IPS-18a (cell line): ENCODE measurements at regions not wholly inside any gene's neighbourhood (a gene's known extent, or its start where the extent isn't known, plus 50 kb on each side); places are given as distances from the start of the nearest gene placed in this dataset.
"Not testable (repeated sequence)": the region's sequence is repeated elsewhere in the genome, so short reads cannot be mapped to it uniquely, and the experiment has no call there.

ENCODE experiments used
- H3K27ac ChIP-seq: one replicate; pipeline ENCODE4 v1.5.1; 2013; ENCODE audit warnings: low read length
- H3K27me3 ChIP-seq: one replicate; pipeline ENCODE4 v1.6.1; 2013; ENCODE audit warnings: mild to moderate bottlenecking, low read length; ENCODE audit not compliant: control insufficient read depth, insufficient read depth
- H3K36me3 ChIP-seq: one replicate; pipeline ENCODE4 v1.6.1; 2013; ENCODE audit warnings: low read depth, low read length; ENCODE audit not compliant: control insufficient read depth
- H3K4me1 ChIP-seq: one replicate; pipeline ENCODE4 v1.6.1; 2013; ENCODE audit warnings: low read depth, low read length; ENCODE audit not compliant: control insufficient read depth
- H3K4me3 ChIP-seq: one replicate; pipeline ENCODE4 v1.5.1; 2013; ENCODE audit warnings: low read length
- H3K9ac ChIP-seq: one replicate; pipeline ENCODE4 v1.6.1; 2013; ENCODE audit warnings: mild to moderate bottlenecking, low read length, moderate library complexity
- H3K9me3 ChIP-seq: one replicate; pipeline ENCODE4 v1.6.1; 2013; ENCODE audit warnings: low read depth, low read length; ENCODE audit not compliant: control insufficient read depth

DNA sequence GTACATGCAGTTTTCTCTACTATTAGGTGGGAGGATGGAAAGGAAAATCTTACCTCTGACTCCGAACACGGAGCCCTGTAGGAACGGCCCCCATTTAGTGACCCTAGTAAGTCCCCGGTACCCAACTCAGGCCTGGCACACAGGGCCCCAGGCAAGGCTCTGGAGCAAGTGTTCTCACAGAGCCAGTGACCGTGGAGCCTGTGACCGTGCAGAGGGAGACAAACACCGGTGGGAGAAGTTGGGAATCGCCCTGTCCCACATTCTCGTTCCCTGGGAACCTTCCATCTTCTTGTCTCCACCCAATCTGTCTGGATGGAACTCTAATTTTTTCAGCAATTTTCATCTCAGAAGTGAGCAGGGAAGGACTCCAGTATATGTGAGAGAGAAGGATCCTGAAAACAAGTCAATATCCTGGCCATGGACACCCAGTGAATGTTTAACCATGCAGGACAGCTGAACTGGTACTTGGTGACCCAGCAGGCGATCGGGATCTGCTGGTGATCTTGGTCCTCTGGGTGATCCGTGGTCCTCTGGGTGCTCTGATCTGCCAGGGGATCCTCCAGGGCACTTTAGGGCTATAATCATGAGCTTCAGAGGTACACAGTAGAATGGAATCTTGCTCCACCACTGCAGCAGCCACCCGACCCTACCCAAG, 348.6 kb upstream of the ID2 start:
- no peak overlapping the region for H3K9ac ChIP-seq
- H3K27me3 ChIP-seq = no peaks in the 10 kb centered on the region
- no peak overlapping the region for H3K4me3 ChIP-seq
- no peaks in the 10 kb centered on the region for H3K9me3 ChIP-seq
- H3K36me3 ChIP-seq = no peaks in the 10 kb centered on the region
- H3K4me1 ChIP-seq = no peaks in the 10 kb centered on the region
- H3K27ac ChIP-seq = no peak overlapping the region

DNA sequence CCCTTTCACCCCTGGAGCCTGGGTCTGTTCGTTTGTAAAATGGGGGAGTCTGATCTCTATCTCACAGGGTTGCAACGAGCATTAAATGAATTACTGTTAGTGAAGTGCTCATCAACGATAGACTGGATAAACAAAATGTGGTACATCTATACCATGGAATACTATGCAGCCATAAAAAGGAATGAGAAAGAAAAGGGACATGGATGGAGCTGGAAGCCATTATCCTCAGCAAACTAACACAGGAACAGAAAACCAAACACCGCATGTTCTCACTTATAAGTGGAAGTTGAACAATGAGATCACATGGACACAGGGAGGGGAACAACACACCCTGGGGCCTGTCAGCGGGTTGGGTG, 348.0 kb upstream of the ID2 start:
- H3K27me3 ChIP-seq, H3K4me1 ChIP-seq, H3K27ac ChIP-seq, H3K4me3 ChIP-seq, H3K9ac ChIP-seq, H3K9me3 ChIP-seq, H3K36me3 ChIP-seq: not testable (repeated sequence)

DNA sequence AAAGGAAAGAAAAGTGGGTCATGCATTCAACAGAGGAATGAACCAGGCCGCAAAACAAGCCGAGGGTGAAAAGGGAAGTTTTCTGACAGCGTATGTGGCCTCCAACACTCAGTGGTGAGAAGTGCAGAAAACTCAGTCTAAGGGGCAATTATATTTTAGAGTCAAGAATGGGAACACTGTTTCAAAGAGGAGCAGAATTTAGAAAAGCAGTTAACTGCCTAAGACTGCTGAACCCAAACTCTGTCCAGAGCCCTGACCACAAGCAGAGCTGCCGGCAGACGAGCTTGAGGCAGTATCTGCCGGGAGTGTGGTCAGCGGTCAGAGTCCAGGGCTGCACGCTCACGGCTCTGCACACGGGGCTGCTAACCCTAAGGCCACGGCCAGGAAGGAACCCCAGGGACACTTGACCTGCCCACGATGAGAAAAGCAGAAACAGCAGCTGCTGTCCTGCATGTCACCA, 347.0 kb upstream of the ID2 start:
- no peaks in the 10 kb centered on the region for H3K9me3 ChIP-seq
- no peak overlapping the region for H3K9ac ChIP-seq
- H3K36me3 ChIP-seq = no peaks in the 10 kb centered on the region
- no peak overlapping the region for H3K4me3 ChIP-seq
- H3K4me1 ChIP-seq = no peaks in the 10 kb centered on the region
- no peaks in the 10 kb centered on the region for H3K27me3 ChIP-seq
- H3K27ac ChIP-seq = no peak overlapping the region

DNA sequence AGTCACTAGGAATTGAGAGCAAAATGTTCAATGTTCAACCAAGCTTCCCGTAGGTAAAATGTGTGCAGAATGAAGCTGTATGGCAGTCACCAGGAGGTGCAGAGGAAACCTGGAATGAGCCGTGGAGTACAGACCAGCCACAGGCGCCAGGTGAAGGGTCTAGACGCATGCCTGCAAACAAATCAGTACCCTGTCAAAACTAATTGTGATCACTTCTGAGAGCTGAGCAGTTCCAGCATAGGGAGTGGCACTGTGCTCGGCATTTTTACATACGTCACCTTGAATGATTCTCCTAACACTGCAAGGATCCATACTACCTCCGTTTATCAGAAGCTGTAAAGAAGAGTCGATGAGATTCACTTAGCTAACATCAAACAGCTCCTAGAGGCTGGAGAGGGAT, 346.1 kb upstream of the ID2 start:
- H3K9me3 ChIP-seq = no peaks in the 10 kb centered on the region
- no peaks in the 10 kb centered on the region for H3K27me3 ChIP-seq
- no peak overlapping the region for H3K9ac ChIP-seq
- H3K4me3 ChIP-seq = no peak overlapping the region
- no peak overlapping the region for H3K27ac ChIP-seq
- H3K4me1 ChIP-seq = no peaks in the 10 kb centered on the region
- H3K36me3 ChIP-seq = no peaks in the 10 kb centered on the region

DNA sequence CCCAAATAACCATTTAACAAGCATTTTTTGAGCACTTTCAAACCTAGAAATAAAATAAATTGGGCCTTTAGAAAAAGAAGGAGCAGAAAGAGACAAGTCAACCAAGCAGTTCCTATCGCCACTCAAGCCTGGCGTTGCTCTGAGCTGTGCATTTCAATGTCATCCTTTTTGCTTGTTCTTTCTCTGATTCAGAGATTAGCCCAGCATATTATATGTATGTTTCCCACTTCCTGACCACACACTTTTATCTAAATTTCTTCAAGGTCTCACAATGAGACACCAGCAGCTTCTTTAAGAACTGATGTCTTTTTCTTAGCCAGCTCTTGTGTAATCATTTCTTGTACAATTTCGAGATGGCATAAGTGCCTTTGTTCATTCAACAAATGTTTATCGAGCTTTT, 344.5 kb upstream of the ID2 start:
- H3K9me3 ChIP-seq = no peaks in the 10 kb centered on the region
- no peak overlapping the region for H3K9ac ChIP-seq

DNA sequence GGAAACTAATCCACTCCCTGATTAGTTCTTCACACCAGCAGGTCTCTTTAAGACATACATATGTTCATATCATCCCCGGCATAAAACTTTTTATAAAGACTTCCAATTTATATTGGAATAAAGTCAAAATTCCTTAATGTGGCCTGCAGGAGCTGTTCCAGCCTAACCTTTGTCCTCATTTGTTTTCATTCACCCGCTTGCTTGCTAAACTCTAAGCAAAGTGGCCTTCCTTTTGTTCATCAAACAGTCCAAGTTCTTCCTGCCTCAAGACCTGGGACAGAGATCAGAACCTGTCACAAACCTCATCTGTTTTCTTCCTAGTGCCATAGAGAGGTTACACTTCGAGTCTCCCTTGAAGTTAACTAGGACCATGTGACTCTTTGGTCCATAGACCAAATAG, 339.4 kb upstream of the ID2 start:
- H3K9me3 ChIP-seq = no peaks in the 10 kb centered on the region
- no peak overlapping the region for H3K9ac ChIP-seq
- H3K4me1 ChIP-seq = no peaks in the 10 kb centered on the region
- no peaks in the 10 kb centered on the region for H3K27me3 ChIP-seq
- H3K36me3 ChIP-seq = no peaks in the 10 kb centered on the region
- no peak overlapping the region for H3K4me3 ChIP-seq
- H3K27ac ChIP-seq = no peak overlapping the region

More for the DNA sequence above, 344.5 kb upstream of the ID2 start:
- Histone ChIP-seq H3K27ac (no peak overlapping the region), H3K27me3 (no peaks in the 10 kb centered on the region), H3K36me3 (no peaks in the 10 kb centered on the region), H3K4me1 (no peaks in the 10 kb centered on the region), H3K4me3 (no peak overlapping the region)

DNA sequence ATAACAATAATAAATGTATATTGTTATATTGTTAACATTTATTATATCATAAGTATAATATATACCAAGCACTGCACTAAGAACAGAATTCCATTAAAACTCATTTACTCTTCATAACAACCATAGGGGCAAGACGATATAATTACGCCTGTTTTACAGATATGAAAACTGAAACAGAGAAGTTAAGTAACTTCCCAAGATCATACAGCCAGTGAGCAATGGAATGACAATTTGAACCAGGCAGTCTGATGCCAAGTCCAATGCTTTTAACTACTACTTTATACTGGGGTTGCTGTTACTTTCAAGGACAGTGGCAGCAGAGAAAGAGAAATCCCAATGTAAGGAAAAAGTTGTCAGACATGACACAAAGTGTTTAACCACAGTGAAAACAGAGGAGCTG, 338.8 kb upstream of the ID2 start:
- Histone ChIP-seq H3K4me3 (no peak overlapping the region), H3K9ac (no peak overlapping the region), H3K36me3 (no peaks in the 10 kb centered on the region), H3K27ac (no peak overlapping the region), H3K27me3 (no peaks in the 10 kb centered on the region), H3K4me1 (no peaks in the 10 kb centered on the region), H3K9me3 (no peaks in the 10 kb centered on the region)

DNA sequence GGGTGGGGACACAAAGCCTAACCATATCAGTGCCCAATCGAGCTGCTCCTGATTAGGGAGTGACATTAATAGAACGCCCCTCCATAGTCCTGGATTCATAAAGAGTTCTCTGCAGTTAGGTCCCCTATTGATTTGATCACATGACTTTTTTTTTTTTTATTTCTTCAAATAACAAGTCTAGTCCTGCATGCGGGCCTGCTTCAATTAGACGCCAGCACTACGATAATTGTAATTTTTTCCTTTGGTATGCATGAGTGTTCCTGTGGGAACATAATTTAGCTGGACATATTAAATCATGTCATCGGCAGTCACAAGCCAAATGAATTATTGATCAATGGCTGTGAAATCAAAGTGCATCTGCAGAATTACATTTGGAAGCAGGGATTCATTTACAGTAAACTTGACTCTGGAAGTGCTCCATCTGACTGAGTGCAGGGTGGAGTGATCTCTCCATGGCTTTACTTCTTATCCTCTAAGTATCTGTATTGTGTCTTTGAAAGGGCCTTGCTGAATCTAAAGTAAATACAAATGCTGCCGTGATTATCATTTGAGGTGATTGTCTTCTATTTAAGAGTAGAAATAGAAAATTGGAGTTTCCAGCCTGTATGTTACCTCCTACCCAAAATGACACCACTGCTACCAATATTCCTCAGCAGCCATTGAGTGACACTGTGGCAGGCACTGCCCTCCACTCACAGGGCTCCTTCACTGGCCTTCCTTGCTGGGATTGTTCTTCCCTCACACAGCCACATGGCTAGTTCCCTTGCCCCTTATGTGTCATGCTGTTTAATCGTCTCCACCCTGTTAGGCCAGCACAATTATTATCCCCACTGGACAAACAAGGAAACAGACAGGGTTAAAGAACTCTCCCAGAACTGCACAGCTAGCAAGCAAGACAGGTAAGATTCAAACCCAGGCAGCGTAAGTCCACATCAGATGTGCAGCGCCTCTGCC, 337.4 kb upstream of the ID2 start:
- H3K9me3 ChIP-seq = no peaks in the 10 kb centered on the region
- H3K9ac ChIP-seq = no peak overlapping the region
- H3K4me1 ChIP-seq = no peaks in the 10 kb centered on the region
- no peak overlapping the region for H3K27ac ChIP-seq
- no peak overlapping the region for H3K4me3 ChIP-seq
- H3K36me3 ChIP-seq = no peaks in the 10 kb centered on the region
- no peaks in the 10 kb centered on the region for H3K27me3 ChIP-seq

DNA sequence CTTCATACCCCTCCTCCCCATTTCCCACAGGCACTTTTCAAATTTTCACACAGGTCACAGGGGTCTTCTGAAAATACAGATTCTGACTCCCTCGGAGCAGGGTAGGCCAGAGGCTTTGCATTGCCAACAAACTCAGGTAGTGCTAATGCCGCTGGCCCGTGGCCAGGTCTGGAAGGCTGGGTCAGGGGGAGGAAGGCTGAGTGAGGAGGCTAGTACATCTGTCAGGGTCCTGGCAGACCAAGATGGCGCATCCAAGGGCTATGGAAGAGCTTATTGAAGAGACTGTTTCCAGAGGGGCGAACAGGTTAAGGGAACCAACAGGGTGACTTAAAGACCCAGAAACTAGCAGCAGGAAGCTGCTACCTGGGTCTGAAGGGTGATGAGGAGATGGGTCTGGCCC, 336.7 kb upstream of the ID2 start:
- Histone ChIP-seq H3K27me3 (no peaks in the 10 kb centered on the region), H3K4me3 (no peak overlapping the region), H3K4me1 (no peaks in the 10 kb centered on the region), H3K27ac (no peak overlapping the region), H3K9ac (no peak overlapping the region), H3K9me3 (no peaks in the 10 kb centered on the region), H3K36me3 (no peaks in the 10 kb centered on the region)

DNA sequence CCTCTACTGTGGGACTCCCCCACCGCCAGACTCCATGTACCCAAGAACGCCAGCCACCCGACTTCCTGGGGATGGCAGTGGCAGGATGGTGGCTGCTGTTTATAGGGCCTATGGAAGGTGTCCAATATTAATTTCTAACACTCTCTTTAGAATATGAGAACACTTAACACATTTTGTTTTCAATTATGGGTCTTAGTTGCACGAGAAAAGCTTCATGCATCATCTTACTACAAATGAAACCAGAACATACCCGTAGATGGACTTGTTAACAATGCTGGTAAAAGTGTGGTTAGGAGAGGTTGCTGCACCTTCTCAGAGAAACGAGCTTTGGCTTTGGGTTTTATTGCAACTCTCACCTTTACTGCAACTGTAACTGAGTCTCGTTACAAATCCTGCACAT, 335.6 kb upstream of the ID2 start:
- Histone ChIP-seq H3K4me3 (no peak overlapping the region), H3K27ac (no peak overlapping the region), H3K27me3 (no peaks in the 10 kb centered on the region), H3K36me3 (no peaks in the 10 kb centered on the region), H3K9me3 (no peaks in the 10 kb centered on the region), H3K4me1 (no peaks in the 10 kb centered on the region), H3K9ac (no peak overlapping the region)

DNA sequence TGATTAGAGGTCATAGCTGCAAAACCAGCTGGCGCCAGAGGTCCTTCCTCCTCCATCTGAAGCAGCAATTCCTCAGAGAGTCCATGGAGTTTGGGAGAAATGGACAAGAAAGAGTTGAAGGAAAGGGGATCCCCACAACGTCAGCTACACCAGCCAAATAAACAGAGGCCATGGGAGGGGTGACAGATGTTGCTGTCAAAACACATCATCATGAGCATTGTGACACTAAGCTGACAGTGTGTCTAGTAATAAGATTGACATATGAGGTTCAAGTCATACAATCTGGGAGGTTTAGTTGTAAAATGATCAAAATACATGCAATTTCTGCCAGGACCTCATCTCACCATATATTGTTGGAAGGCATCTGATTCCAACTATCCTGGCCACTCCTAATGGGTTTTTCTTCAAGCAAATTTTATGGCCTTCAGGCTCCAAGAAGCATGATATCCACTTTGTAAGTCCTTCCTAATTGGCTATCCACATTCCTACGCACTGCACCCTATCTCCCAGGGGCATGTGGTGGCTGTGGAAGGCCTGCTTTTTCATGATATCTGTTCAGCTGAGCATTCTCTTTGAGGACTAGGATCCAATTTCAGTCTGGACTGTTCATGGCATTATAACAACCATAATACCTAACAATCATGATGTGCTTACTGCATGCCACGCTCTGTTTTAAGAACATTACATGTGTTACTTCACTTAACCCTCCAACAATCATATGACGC, 335.0 kb upstream of the ID2 start:
- H3K36me3 ChIP-seq = no peaks in the 10 kb centered on the region

More for the DNA sequence above, 335.0 kb upstream of the ID2 start:
- no peaks in the 10 kb centered on the region for H3K9me3 ChIP-seq
- H3K9ac ChIP-seq = no peak overlapping the region
- no peak overlapping the region for H3K4me3 ChIP-seq
- H3K27me3 ChIP-seq = no peaks in the 10 kb centered on the region
- H3K4me1 ChIP-seq = no peaks in the 10 kb centered on the region
- no peak overlapping the region for H3K27ac ChIP-seq
